ENCODE measurements at regions not wholly inside any gene's neighbourhood (a gene's known extent, or its start where the extent isn't known, plus 50 kb on each side); places are given as distances from the start of the nearest gene placed in this dataset.

GRCh38 chrX:8890794-8891193 is 89.6 kb upstream of the FAM9A start:
- TF ChIP-seq EZH2 (IDR thresholded peaks at IDR 0.05) (no peak), EZH2phosphoT487 (IDR thresholded peaks at IDR 0.05) (no peak), CTCF (IDR thresholded peaks at IDR 0.05) (no peak)
- Histone ChIP-seq H3K9ac (no peak overlapping the region), H3F3A (ENCODE audit: low read depth) (no peaks in the 10 kb centered on the region), H3K9me3 (ENCODE audit: low read depth) (peaks cover 18% of the 10 kb centered on the region), H4K20me1 (ENCODE audit: low read depth) (no peaks in the 10 kb centered on the region), H3K4me2 (no peak overlapping the region), H3K4me1 (no peaks in the 10 kb centered on the region), H2AFZ (replicated peaks) (no peak overlapping the region), H3K27ac (no peak overlapping the region), H3K79me2 (ENCODE audit: low read depth) (no peaks in the 10 kb centered on the region), H3K4me3 (no peak overlapping the region), H3K36me3 (no peaks in the 10 kb centered on the region), H3K27me3 (no peaks in the 10 kb centered on the region)
- no peak for DNase-seq (ENCODE audit: low spot score)
- Mint-ChIP-seq H3K36me3 (no peaks in the 10 kb centered on the region), H3K27me3 (ENCODE audit: insufficient read depth, low read depth) (peaks cover 2% of the 10 kb centered on the region), H3K27ac (no peak overlapping the region), H3K9me3 (peaks cover 21% of the 10 kb centered on the region), H3K4me3 (no peak overlapping the region), H3K4me1 (no peaks in the 10 kb centered on the region)

DNA sequence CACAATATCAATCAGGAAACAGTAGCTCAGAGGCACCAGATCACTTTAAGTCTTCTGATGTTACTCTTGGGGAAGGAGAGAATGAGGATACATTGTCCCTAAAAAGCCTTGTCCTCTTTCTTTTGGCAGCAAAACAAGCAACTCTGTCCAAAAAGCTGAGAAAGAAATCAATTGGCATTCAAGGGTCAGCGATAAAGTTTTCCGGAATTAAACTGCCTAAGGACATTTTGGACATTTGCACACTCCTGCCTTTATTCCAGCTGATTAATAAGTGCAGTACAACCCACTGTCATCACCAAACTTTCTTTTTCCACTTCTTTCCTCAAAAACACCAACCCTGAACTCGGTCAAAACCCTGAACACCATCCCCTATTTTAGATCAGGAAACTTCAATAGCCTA is 85.8 kb upstream of the FAM9A start:
- H3K27ac Mint-ChIP-seq = no peak overlapping the region
- Histone ChIP-seq H4K20me1 (ENCODE audit: low read depth) (no peaks in the 10 kb centered on the region), H2AFZ (replicated peaks) (no peak overlapping the region), H3K9me3 (ENCODE audit: low read depth) (peaks cover 7% of the 10 kb centered on the region), H3K4me2 (no peak overlapping the region), H3K27me3 (no peaks in the 10 kb centered on the region), H3K27ac (no peak overlapping the region), H3K9ac (no peak overlapping the region), H3K4me1 (no peaks in the 10 kb centered on the region), H3K36me3 (no peaks in the 10 kb centered on the region), H3K79me2 (ENCODE audit: low read depth) (no peaks in the 10 kb centered on the region), H3F3A (ENCODE audit: low read depth) (no peaks in the 10 kb centered on the region), H3K4me3 (no peak overlapping the region)
- H3K36me3 Mint-ChIP-seq = no peaks in the 10 kb centered on the region
- H3K9me3 Mint-ChIP-seq = peaks cover 8% of the 10 kb centered on the region
- no peak overlapping the region for H3K4me3 Mint-ChIP-seq
- TF ChIP-seq EZH2phosphoT487 (IDR thresholded peaks at IDR 0.05) (no peak), CTCF (IDR thresholded peaks at IDR 0.05) (no peak), EZH2 (IDR thresholded peaks at IDR 0.05) (no peak)
- no peaks in the 10 kb centered on the region for H3K4me1 Mint-ChIP-seq
- peaks cover 7% of the 10 kb centered on the region for H3K27me3 Mint-ChIP-seq (ENCODE audit: insufficient read depth, low read depth)
- no peak for DNase-seq (ENCODE audit: low spot score)

DNA sequence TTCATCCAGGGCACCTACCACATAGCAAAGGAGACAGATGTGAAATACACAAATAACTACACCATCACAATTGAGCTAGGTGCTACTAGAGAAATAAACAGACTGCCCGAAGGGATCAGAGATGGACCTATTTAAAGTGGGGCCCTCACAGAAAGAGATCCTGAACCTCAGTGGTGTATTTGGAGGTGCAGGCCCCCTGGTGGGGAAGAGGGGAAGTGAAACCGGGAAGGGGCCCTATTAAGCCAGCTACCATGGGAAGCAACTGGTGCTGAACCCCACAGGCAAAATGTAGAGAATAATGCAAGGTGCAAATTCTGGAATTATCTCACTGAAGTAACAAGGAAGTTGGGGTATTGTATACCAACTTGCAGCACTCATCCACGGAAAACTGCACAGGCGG is 78.6 kb upstream of the FAM9A start:
- H3K9ac ChIP-seq = no peak overlapping the region
- Mint-ChIP-seq H3K27me3 (ENCODE audit: insufficient read depth, low read depth) (no peaks in the 10 kb centered on the region), H3K9me3 (no peaks in the 10 kb centered on the region), H3K36me3 (no peaks in the 10 kb centered on the region), H3K4me3 (no peak overlapping the region), H3K4me1 (peaks cover 3% of the 10 kb centered on the region), H3K27ac (no peak overlapping the region)
- H2AFZ ChIP-seq (replicated peaks) = no peak overlapping the region
- H3K27me3 ChIP-seq = no peaks in the 10 kb centered on the region
- no peaks in the 10 kb centered on the region for H3K36me3 ChIP-seq
- no peaks in the 10 kb centered on the region for H4K20me1 ChIP-seq (ENCODE audit: low read depth)
- no peak overlapping the region for H3K4me3 ChIP-seq
- no peaks in the 10 kb centered on the region for H3K4me1 ChIP-seq
- DNase-seq (ENCODE audit: low spot score) = peak; percentile 28
- no peaks in the 10 kb centered on the region for H3F3A ChIP-seq (ENCODE audit: low read depth)
- no peak for TF ChIP-seq EZH2 (IDR thresholded peaks at IDR 0.05)
- TF ChIP-seq EZH2phosphoT487 (IDR thresholded peaks at IDR 0.05) = no peak
- TF ChIP-seq CTCF (IDR thresholded peaks at IDR 0.05) = peak; percentile 60
- H3K27ac ChIP-seq = no peak overlapping the region
- no peaks in the 10 kb centered on the region for H3K79me2 ChIP-seq (ENCODE audit: low read depth)
- no peak overlapping the region for H3K4me2 ChIP-seq
- peaks cover 2% of the 10 kb centered on the region for H3K9me3 ChIP-seq (ENCODE audit: low read depth)

Data from neural progenitor cell (in vitro differentiated cells).